ENCODE measurements at regions not wholly inside any gene's neighbourhood (a gene's known extent, or its start where the extent isn't known, plus 50 kb on each side); places are given as distances from the start of the nearest gene placed in this dataset.
"Not testable (repeated sequence)": the region's sequence is repeated elsewhere in the genome, so short reads cannot be mapped to it uniquely, and the experiment has no call there.

- DNase-seq (ENCODE audit: low spot score), result no peak
Measured at GRCh38 chr5:18732556-18733479, 1098.6 kb downstream of the TAF11L14 start.

- DNase-seq (ENCODE audit: low spot score), result no peak
Measured at GRCh38 chr5:18736051-18736398, 1101.8 kb downstream of the TAF11L14 start.

- not testable (repeated sequence) for DNase-seq (ENCODE audit: low spot score)
Measured at GRCh38 chr5:18736736-18737135, 1102.5 kb downstream of the TAF11L14 start.

- DNase-seq (ENCODE audit: low spot score), result no peak
Measured at GRCh38 chr5:18740301-18740700, 1106.0 kb downstream of the TAF11L14 start.

GRCh38 chr5:18742830-18743229 is 1108.6 kb downstream of the TAF11L14 start:
- no peak for DNase-seq (ENCODE audit: low spot score)

GRCh38 chr5:18744441-18744840 is 1110.2 kb downstream of the TAF11L14 start:
- no peak for DNase-seq (ENCODE audit: low spot score)

GRCh38 chr5:18745042-18745987 is 1111.1 kb downstream of the TAF11L14 start:
- DNase-seq (ENCODE audit: low spot score), result no peak

GRCh38 chr5:18745988-18746615 is 1111.8 kb downstream of the TAF11L14 start:
- no peak for DNase-seq (ENCODE audit: low spot score)

GRCh38 chr5:18749763-18750162 is 1115.5 kb downstream of the TAF11L14 start:
- no peak for DNase-seq (ENCODE audit: low spot score)

- DNase-seq (ENCODE audit: low spot score), result no peak
Measured at GRCh38 chr5:18752317-18752716, 1118.1 kb downstream of the TAF11L14 start.

- no peak for DNase-seq (ENCODE audit: low spot score)
Measured at GRCh38 chr5:18754201-18754600, 1119.9 kb downstream of the TAF11L14 start.

GRCh38 chr5:18761801-18762200 is 1127.5 kb downstream of the TAF11L14 start:
- no peak for DNase-seq (ENCODE audit: low spot score)

- no peak for DNase-seq (ENCODE audit: low spot score)
Measured at GRCh38 chr5:18764161-18764560, 1129.9 kb downstream of the TAF11L14 start.

GRCh38 chr5:18765304-18765703 is 1131.0 kb downstream of the TAF11L14 start:
- DNase-seq (ENCODE audit: low spot score), result no peak

GRCh38 chr5:18771097-18771610 is 1136.9 kb downstream of the TAF11L14 start:
- DNase-seq (ENCODE audit: low spot score), result no peak

GRCh38 chr5:18772475-18772874 is 1138.2 kb downstream of the TAF11L14 start:
- DNase-seq (ENCODE audit: low spot score), result no peak

GRCh38 chr5:18778225-18778624 is 1144.0 kb downstream of the TAF11L14 start:
- DNase-seq (ENCODE audit: low spot score), result no peak

GRCh38 chr5:18789218-18789998 is 1155.1 kb downstream of the TAF11L14 start:
- no peak for DNase-seq (ENCODE audit: low spot score)

GRCh38 chr5:18792145-18792544 is 1157.9 kb downstream of the TAF11L14 start:
- no peak for DNase-seq (ENCODE audit: low spot score)

GRCh38 chr5:18797222-18797621 is 1163.0 kb downstream of the TAF11L14 start:
- DNase-seq (ENCODE audit: low spot score), result no peak

- no peak for DNase-seq (ENCODE audit: low spot score)
Measured at GRCh38 chr5:18798058-18798457, 1163.8 kb downstream of the TAF11L14 start.

All from GM03348 (cell line).